Renal pelvis (tissue), 1 donor: ENCODE measurements at regions not wholly inside any gene's neighbourhood (a gene's known extent, or its start where the extent isn't known, plus 50 kb on each side); places are given as distances from the start of the nearest gene placed in this dataset.

Source experiments
- DNase-seq: peaks from one replicate; pipeline ENCODE4 v3.0.0-alpha.2; 2013

- DNase-seq = no peak
These were observed 725.5 kb downstream of the DNAJB9 start for GRCh38 chr7:109295158-109295557.

GRCh38 chr7:109308816-109309215 is 739.1 kb downstream of the DNAJB9 start:
- no peak for DNase-seq

- no peak for DNase-seq
These were observed 740.1 kb downstream of the DNAJB9 start for GRCh38 chr7:109309790-109310189.

- no peak for DNase-seq
These were observed 748.5 kb downstream of the DNAJB9 start for GRCh38 chr7:109318136-109318535.

- no peak for DNase-seq
These were observed 753.2 kb downstream of the DNAJB9 start for GRCh38 chr7:109322833-109323232.

- DNase-seq = no peak
These were observed 761.7 kb downstream of the DNAJB9 start for GRCh38 chr7:109331423-109331822.

GRCh38 chr7:109335951-109336350 is 766.3 kb downstream of the DNAJB9 start:
- no peak for DNase-seq

- no peak for DNase-seq
These were observed 766.9 kb downstream of the DNAJB9 start for GRCh38 chr7:109336531-109336930.

GRCh38 chr7:109343678-109344077 is 774.0 kb downstream of the DNAJB9 start:
- DNase-seq = no peak

- DNase-seq = no peak
These were observed 781.8 kb downstream of the DNAJB9 start for GRCh38 chr7:109351493-109351892.

- DNase-seq = no peak
These were observed 784.3 kb downstream of the DNAJB9 start for GRCh38 chr7:109354000-109354399.

GRCh38 chr7:109354552-109354951 is 784.9 kb downstream of the DNAJB9 start:
- DNase-seq = no peak

GRCh38 chr7:109375823-109376222 is 806.1 kb downstream of the DNAJB9 start:
- DNase-seq = no peak

- DNase-seq = no peak
These were observed 806.9 kb downstream of the DNAJB9 start for GRCh38 chr7:109376576-109376975.

- DNase-seq = no peak
These were observed 807.6 kb downstream of the DNAJB9 start for GRCh38 chr7:109377076-109377884.

- no peak for DNase-seq
These were observed 817.3 kb downstream of the DNAJB9 start for GRCh38 chr7:109386959-109387358.

- no peak for DNase-seq
These were observed 817.9 kb downstream of the DNAJB9 start for GRCh38 chr7:109387530-109387929.

GRCh38 chr7:109391240-109391639 is 821.6 kb downstream of the DNAJB9 start:
- DNase-seq = no peak

- DNase-seq = no peak
These were observed 832.4 kb downstream of the DNAJB9 start for GRCh38 chr7:109402107-109402506.

- DNase-seq = no peak
These were observed 838.1 kb downstream of the DNAJB9 start for GRCh38 chr7:109407756-109408155.

- DNase-seq = no peak
These were observed 868.3 kb downstream of the DNAJB9 start for GRCh38 chr7:109437957-109438356.

GRCh38 chr7:109449760-109450159 is 880.1 kb downstream of the DNAJB9 start:
- DNase-seq = no peak

- DNase-seq = no peak
These were observed 886.4 kb downstream of the DNAJB9 start for GRCh38 chr7:109456116-109456515.

- no peak for DNase-seq
These were observed 890.6 kb downstream of the DNAJB9 start for GRCh38 chr7:109460296-109460695.
